H1 (cell line): ENCODE measurements at regions not wholly inside any gene's neighbourhood (a gene's known extent, or its start where the extent isn't known, plus 50 kb on each side); places are given as distances from the start of the nearest gene placed in this dataset.

Experiments
- CTCF ChIA-PET: fragments of 300-600 bp; sonication (Branson Sonifier 250); formaldehyde crosslinking; loops from one replicate; lab custom pipeline; 2021; ENCODE audit not compliant: partially characterized antibody; lab: Charles Lee
- POLR2A ChIA-PET: fragments of 300-600 bp; sonication (Branson Sonifier 250); formaldehyde crosslinking; loops from one replicate; lab custom pipeline; 2021; ENCODE audit warnings: inconsistent platforms; ENCODE audit not compliant: partially characterized antibody; lab: Charles Lee
- DNase-seq, 2 experiments: peaks; one replicate each; pipeline versions ENCODE4 v3.0.0 to v3.0.0-alpha.2; 2010 to 2022; ENCODE audit warnings: low spot score in 2 of 2, low read depth in 1 of 2, mixed read lengths in 1 of 2
- FAIRE-seq: peaks from 2 replicates; lab custom pipeline; 2011; peaks lifted over from hg19 to GRCh38; lab: Jason Lieb, UNC
- H2AFZ ChIP-seq: 2 replicates; pipeline ENCODE4 v1.8.1; 2012; ENCODE audit warnings: low read length, inconsistent platforms
- H2AK5ac ChIP-seq: 2 replicates; pipeline ENCODE4 v1.6.1; 2013; ENCODE audit warnings: low read depth, low read length
- H2BK120ac ChIP-seq: replicated peaks from 2 replicates; pipeline ENCODE3; 2013; ENCODE audit warnings: low read depth, low read length, inconsistent platforms
- H2BK12ac ChIP-seq: 2 replicates; pipeline ENCODE4 v1.6.1; 2013; ENCODE audit warnings: low read depth, low read length
- H2BK15ac ChIP-seq: 2 replicates; pipeline ENCODE4 v1.6.1; 2013; ENCODE audit warnings: low read length
- H2BK20ac ChIP-seq: 2 replicates; pipeline ENCODE4 v1.6.1; 2013; ENCODE audit warnings: low read length
- H2BK5ac ChIP-seq: 2 replicates; pipeline ENCODE4 v1.6.1; 2013; ENCODE audit warnings: low read depth, low read length
- H3K14ac ChIP-seq: 2 replicates; pipeline ENCODE4 v1.6.1; 2013; ENCODE audit warnings: inconsistent platforms; ENCODE audit not compliant: insufficient read length
- H3K18ac ChIP-seq: 2 replicates; pipeline ENCODE4 v1.6.1; 2013; ENCODE audit warnings: low read length; ENCODE audit errors: extremely low read depth
- H3K23ac ChIP-seq: 2 replicates; pipeline ENCODE4 v1.6.1; 2013; ENCODE audit warnings: inconsistent platforms; ENCODE audit not compliant: insufficient read length
- H3K23me2 ChIP-seq: 2 replicates; pipeline ENCODE4 v1.6.1; 2013; ENCODE audit warnings: low read depth, low read length
- H3K27ac ChIP-seq: 2 replicates; pipeline ENCODE4 v1.6.1; 2011; ENCODE audit warnings: low read depth, low read length, inconsistent platforms
- H3K27me3 ChIP-seq, 4 experiments: replicated peaks in 1 of 4; 1 replicate in 1 of 4; 2 replicates in 3 of 4; pipeline versions ENCODE4 v1.6.1 to v1.8.1; 2011 to 2013; ENCODE audit warnings: low read length in 3 of 4, mild to moderate bottlenecking in 3 of 4, inconsistent platforms in 2 of 4, mixed read lengths in 2 of 4, moderate library complexity in 1 of 4; ENCODE audit not compliant: control insufficient read depth in 3 of 4, insufficient read depth in 3 of 4; ENCODE audit errors: extremely low read depth in 1 of 4
- H3K36me3 ChIP-seq, 4 experiments: 2 replicates each; pipeline versions ENCODE4 v1.6.1 to v1.8.1; 2011 to 2013; ENCODE audit warnings: mild to moderate bottlenecking in 4 of 4, low read length in 3 of 4, moderate library complexity in 2 of 4, control low read depth in 1 of 4, inconsistent platforms in 1 of 4; ENCODE audit not compliant: insufficient read depth in 4 of 4, control insufficient read depth in 2 of 4
- H3K4ac ChIP-seq: replicated peaks from 2 replicates; pipeline ENCODE3; 2013; ENCODE audit warnings: low read length, low read depth, mixed read lengths, inconsistent platforms; ENCODE audit not compliant: insufficient read length
- H3K4me1 ChIP-seq, 4 experiments: replicated peaks in 1 of 4; 1 replicate in 1 of 4; 2 replicates in 3 of 4; pipeline versions ENCODE4 v1.6.1 to v1.8.1; 2011 to 2013; ENCODE audit warnings: low read length in 3 of 4, inconsistent platforms in 2 of 4, mixed read lengths in 1 of 4; ENCODE audit not compliant: insufficient read depth in 4 of 4, control insufficient read depth in 3 of 4
- H3K4me2 ChIP-seq, 2 experiments: 2 replicates each; pipeline versions ENCODE4 v1.6.1 to v1.8.1; 2011 to 2013; ENCODE audit warnings: low read depth in 2 of 2, low read length in 2 of 2, control low read depth in 1 of 2, inconsistent platforms in 1 of 2, mild to moderate bottlenecking in 1 of 2; ENCODE audit not compliant: insufficient read depth in 1 of 2
- H3K4me3 ChIP-seq, 4 experiments: fragments of 200-600, 300-600 bp in 1 of 4; sonication (generic), shearing (Covaris generic), sonication (Bioruptor Twin) in 1 of 4; 2 replicates each; pipeline versions ENCODE4 v1.5.1 to v1.8.1; 2011 to 2016; ENCODE audit warnings: low read length in 4 of 4, low read depth in 3 of 4, control low read depth in 2 of 4, inconsistent platforms in 2 of 4, mild to moderate bottlenecking in 2 of 4, mixed read lengths in 1 of 4, moderate library complexity in 1 of 4; ENCODE audit not compliant: insufficient read depth in 2 of 4; ENCODE audit errors: extremely low read depth in 1 of 4
- H3K56ac ChIP-seq: replicated peaks from 2 replicates; pipeline ENCODE3; 2013; ENCODE audit warnings: low read depth, mild to moderate bottlenecking, mixed read lengths, low read length, inconsistent platforms; ENCODE audit not compliant: insufficient read length
- H3K79me1 ChIP-seq: 2 replicates; pipeline ENCODE4 v1.6.1; 2013; ENCODE audit warnings: low read depth, low read length, control low read depth
- H3K79me2 ChIP-seq, 2 experiments: 2 replicates each; pipeline versions ENCODE4 v1.6.1 to v1.8.1; 2012 to 2013; ENCODE audit warnings: low read length in 2 of 2, mild to moderate bottlenecking in 2 of 2, inconsistent platforms in 1 of 2; ENCODE audit not compliant: insufficient read depth in 2 of 2, control insufficient read depth in 1 of 2
- H3K9ac ChIP-seq, 4 experiments: replicated peaks in 1 of 4; 1 replicate in 1 of 4; 2 replicates in 3 of 4; pipeline versions ENCODE4 v1.6.1 to v1.8.1; 2011 to 2013; ENCODE audit warnings: low read depth in 3 of 4, low read length in 3 of 4, control low read depth in 2 of 4, mild to moderate bottlenecking in 2 of 4, moderate library complexity in 2 of 4, inconsistent platforms in 1 of 4; ENCODE audit errors: extremely low read depth in 1 of 4
- H3K9me3 ChIP-seq, 2 experiments: 2 replicates each; pipeline versions ENCODE4 v1.6.1 to v1.8.1; 2012 to 2013; ENCODE audit warnings: mild to moderate bottlenecking in 2 of 2, moderate library complexity in 2 of 2, control low read depth in 1 of 2, inconsistent platforms in 1 of 2, low read depth in 1 of 2, low read length in 1 of 2, mixed read lengths in 1 of 2; ENCODE audit not compliant: insufficient read depth in 2 of 2
- H4K20me1 ChIP-seq, 2 experiments: replicated peaks in 1 of 2; 2 replicates each; pipeline versions ENCODE3 to v1.8.1; 2011 to 2013; ENCODE audit warnings: inconsistent platforms in 2 of 2, low read length in 2 of 2, mild to moderate bottlenecking in 1 of 2; ENCODE audit not compliant: insufficient read depth in 2 of 2, control insufficient read depth in 1 of 2
- H4K5ac ChIP-seq: 2 replicates; pipeline ENCODE4 v1.6.1; 2013; ENCODE audit warnings: low read length, low read depth, mixed read lengths, inconsistent platforms; ENCODE audit not compliant: insufficient read length
- H4K8ac ChIP-seq: 2 replicates; pipeline ENCODE4 v1.8.0; 2013; ENCODE audit warnings: mild to moderate bottlenecking, moderate library complexity, low read length, inconsistent platforms; ENCODE audit not compliant: insufficient read depth; ENCODE audit errors: extremely low read depth
- H4K91ac ChIP-seq: replicated peaks from 2 replicates; pipeline ENCODE3; 2013; ENCODE audit warnings: low read length, mixed read lengths, inconsistent platforms; ENCODE audit not compliant: insufficient read length
- CBX5 ChIP-seq: fragments of 300-800, 300-1000 bp; sonication (generic); IDR thresholded peaks from 2 replicates; pipeline ENCODE4 v1.7.1; 2016; ENCODE audit warnings: antibody characterized with exemption, low read length, low read depth
- CBX8 ChIP-seq: fragments of 300-800, 300-1000 bp; sonication (generic); IDR thresholded peaks from 2 replicates; pipeline ENCODE4 v1.7.1; 2016; ENCODE audit warnings: low read depth, low read length, borderline replicate concordance
- CEBPB ChIP-seq: IDR thresholded peaks from 2 replicates; pipeline ENCODE4 v1.6.1; 2012; ENCODE audit warnings: low read depth, low read length
- FOSL1 ChIP-seq: IDR thresholded peaks from 2 replicates; pipeline ENCODE4 v1.6.1; 2011; ENCODE audit warnings: mild to moderate bottlenecking, low read depth, low read length, moderate library complexity; ENCODE audit not compliant: insufficient read depth
- HDAC6 ChIP-seq: IDR thresholded peaks from one replicate; pipeline ENCODE4 v1.7.1; 2012; ENCODE audit warnings: low read depth, mild to moderate bottlenecking, inconsistent platforms, low read length, moderate library complexity
- PHF8 ChIP-seq: fragments of 200-600 bp; sonication (generic); conservative IDR thresholded peaks from 2 replicates; pipeline ENCODE4 v1.7.1; 2012; ENCODE audit warnings: low read depth, mild to moderate bottlenecking, inconsistent platforms, low read length, moderate library complexity
- RBBP5 ChIP-seq: IDR thresholded peaks from 2 replicates; pipeline ENCODE4 v1.7.1; 2012; ENCODE audit warnings: low read depth, mild to moderate bottlenecking, inconsistent platforms, low read length, moderate library complexity, borderline replicate concordance
- RNF2 ChIP-seq: fragments of 200-900, 300-1000 bp; sonication (generic); IDR thresholded peaks from 2 replicates; pipeline ENCODE4 v1.7.1; 2016; ENCODE audit warnings: borderline replicate concordance, low read depth, mild to moderate bottlenecking, antibody characterized with exemption, low read length; ENCODE audit not compliant: poor library complexity, severe bottlenecking; ENCODE audit errors: missing control alignments
- SAP30 ChIP-seq: fragments of 300-600 bp; sonication (generic); IDR thresholded peaks from 2 replicates; pipeline ENCODE4 v1.7.1; 2012; ENCODE audit warnings: low read length, moderate library complexity, mild to moderate bottlenecking, inconsistent platforms; ENCODE audit not compliant: insufficient read depth, insufficient replicate concordance
- SP1 ChIP-seq: IDR thresholded peaks from 2 replicates; pipeline ENCODE4 v1.6.1; 2011; ENCODE audit warnings: low read depth, low read length
- SP4 ChIP-seq: IDR thresholded peaks from 2 replicates; pipeline ENCODE4 v1.6.1; 2012; ENCODE audit warnings: low read length, inconsistent platforms
- TEAD4 ChIP-seq: IDR thresholded peaks from 2 replicates; pipeline ENCODE4 v1.6.1; 2012; ENCODE audit warnings: low read depth, low read length, inconsistent platforms, mixed read lengths
- WGBS, 2 experiments: shearing (Covaris generic) in 1 of 2; methylation state at CpG; one replicate each; pipeline versions ENCODE4 v1.1.6 to v1.1.7; 2013 to 2015; ENCODE audit warnings: low lambda C conversion rate in 2 of 2, mixed read lengths in 2 of 2, inconsistent platforms in 1 of 2, low coverage in 1 of 2, missing lambda C conversion rate in 1 of 2; ENCODE audit not compliant: insufficient replicate concordance in 2 of 2, insufficient coverage in 1 of 2, insufficient read length in 1 of 2; ENCODE audit errors: extremely low coverage in 1 of 2, missing lambda C conversion rate in 1 of 2; 5-methylcytosine and 5-hydroxymethylcytosine counted together
- TF ChIP-seq, protein P1 (sequence below): IDR thresholded peaks from 2 replicates; pipeline ENCODE4 v1.6.1; 2012; ENCODE audit warnings: inconsistent platforms

DNA sequence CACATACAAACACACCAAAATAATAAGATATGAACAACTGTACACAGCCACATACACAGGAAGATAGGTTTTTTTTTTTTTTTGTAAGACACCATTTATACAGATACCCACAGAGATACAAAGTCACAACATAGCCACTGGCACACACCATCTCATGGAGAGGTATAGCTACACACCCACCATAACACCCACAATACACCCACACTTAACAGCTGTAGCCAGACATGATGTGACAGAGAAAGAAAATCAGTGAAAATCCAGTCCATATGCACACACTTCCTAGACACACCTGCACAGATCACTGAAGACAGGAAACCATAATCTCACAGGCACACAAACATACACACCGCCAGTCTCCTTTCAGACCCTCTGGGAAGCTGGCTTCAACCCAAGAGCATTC lies 62.4 kb upstream of the PAX2 start:
- H3K18ac ChIP-seq = no peak overlapping the region
- no peak overlapping the region for H3K27ac ChIP-seq
- ChIA-PET CTCF (interaction anchor here (1.0 to 3.1 kb wide), 5 partner anchors 12 to 142 kb away, joined by 3 to 13 read pairs (median 5); no protein-coding TSS in a partner anchor), POLR2A (no interaction called here)
- peak overlapping the region; percentile 68 to 88; a peak in 1 of 4 replicates for H3K4me2 ChIP-seq
- H2BK120ac ChIP-seq = no peak overlapping the region
- WGBS, 2 experiments = 81% methylated on average over 1 of the region's 1 CpG; no CpG with 5 or more reads in 1 of the 2 experiments
- H3K4me1 ChIP-seq = peaks cover 3 to 24% (median 10%) of the 10 kb centered on the region in 4 experiments
- H2BK15ac ChIP-seq = no peak overlapping the region
- no peaks in the 10 kb centered on the region for H3K79me1 ChIP-seq
- no peaks in the 10 kb centered on the region for H3K9me3 ChIP-seq
- no peak overlapping the region for H3K23ac ChIP-seq
- H3K36me3 ChIP-seq = no peaks in the 10 kb centered on the region
- no peak overlapping the region for H4K5ac ChIP-seq
- H2BK5ac ChIP-seq = no peak overlapping the region
- no peaks in the 10 kb centered on the region for H3K79me2 ChIP-seq
- H2AFZ ChIP-seq = no peak overlapping the region
- no peak overlapping the region for H4K91ac ChIP-seq
- peaks cover 0 to 8% of the 10 kb centered on the region in 2 experiments for H4K20me1 ChIP-seq
- peak overlapping the region in 1 of 4 experiments; percentile 53; a peak in 1 of 8 replicates for H3K4me3 ChIP-seq
- H3K23me2 ChIP-seq = peaks cover 9% of the 10 kb centered on the region; the same call in 1 of the 2 replicates
- H3K27me3 ChIP-seq = peaks cover 13 to 79% (median 63%) of the 10 kb centered on the region in 4 experiments
- H3K4ac ChIP-seq = no peak overlapping the region
- no peak overlapping the region for H3K14ac ChIP-seq
- H2BK12ac ChIP-seq = peak overlapping the region; percentile 56; the same call in 1 of the 2 replicates
- no peak overlapping the region for H4K8ac ChIP-seq
- no peak for FAIRE-seq
- no peak overlapping the region for H2BK20ac ChIP-seq
- no peak overlapping the region for H3K9ac ChIP-seq
- H3K56ac ChIP-seq = no peak overlapping the region
- no peak for DNase-seq
- no peak overlapping the region; the same call in 1 of the 2 replicates for H2AK5ac ChIP-seq
- TF ChIP-seq SP4 (no peak), RNF2 (no peak), PHF8 (no peak), TEAD4 (no peak), CEBPB (no peak), RBBP5 (no peak), SP1 (no peak), FOSL1 (no peak), SAP30 (no peak), CBX5 (no peak), HDAC6 (no peak), CBX8 (no peak)
- TF ChIP-seq, protein P1, sequence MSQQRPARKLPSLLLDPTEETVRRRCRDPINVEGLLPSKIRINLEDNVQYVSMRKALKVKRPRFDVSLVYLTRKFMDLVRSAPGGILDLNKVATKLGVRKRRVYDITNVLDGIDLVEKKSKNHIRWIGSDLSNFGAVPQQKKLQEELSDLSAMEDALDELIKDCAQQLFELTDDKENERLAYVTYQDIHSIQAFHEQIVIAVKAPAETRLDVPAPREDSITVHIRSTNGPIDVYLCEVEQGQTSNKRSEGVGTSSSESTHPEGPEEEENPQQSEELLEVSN = no peak
